CMK (cell line): ENCODE measurements at regions not wholly inside any gene's neighbourhood (a gene's known extent, or its start where the extent isn't known, plus 50 kb on each side); places are given as distances from the start of the nearest gene placed in this dataset.

Source experiments
- DNase-seq: peaks from one replicate; pipeline ENCODE4 v3.0.0-alpha.2; 2010; ENCODE audit warnings: low read depth

GRCh38 chr7:49376817-49377375 is 396.5 kb upstream of the VWC2 start:
- DNase-seq: no peak

- DNase-seq: no peak
These were observed 386.6 kb upstream of the VWC2 start for GRCh38 chr7:49386792-49387191.

GRCh38 chr7:49389871-49390479 is 383.5 kb upstream of the VWC2 start:
- DNase-seq: no peak

GRCh38 chr7:49396229-49396628 is 377.2 kb upstream of the VWC2 start:
- DNase-seq: no peak

- DNase-seq: no peak
These were observed 375.7 kb upstream of the VWC2 start for GRCh38 chr7:49397750-49398149.

GRCh38 chr7:49398236-49398635 is 375.2 kb upstream of the VWC2 start:
- DNase-seq: no peak

- DNase-seq: no peak
These were observed 374.7 kb upstream of the VWC2 start for GRCh38 chr7:49398746-49399145.

- no peak for DNase-seq
These were observed 372.4 kb upstream of the VWC2 start for GRCh38 chr7:49400891-49401550.

- DNase-seq: no peak
These were observed 369.6 kb upstream of the VWC2 start for GRCh38 chr7:49403844-49404243.

- no peak for DNase-seq
These were observed 366.2 kb upstream of the VWC2 start for GRCh38 chr7:49407205-49407604.

- DNase-seq: no peak
These were observed 356.4 kb upstream of the VWC2 start for GRCh38 chr7:49417034-49417433.

- DNase-seq: no peak
These were observed 354.5 kb upstream of the VWC2 start for GRCh38 chr7:49418963-49419362.

- DNase-seq: no peak
These were observed 350.9 kb upstream of the VWC2 start for GRCh38 chr7:49422564-49422963.

- no peak for DNase-seq
These were observed 349.3 kb upstream of the VWC2 start for GRCh38 chr7:49424109-49424508.

- no peak for DNase-seq
These were observed 348.1 kb upstream of the VWC2 start for GRCh38 chr7:49425277-49425818.

GRCh38 chr7:49432254-49432653 is 341.2 kb upstream of the VWC2 start:
- DNase-seq: no peak

- DNase-seq: no peak
These were observed 339.6 kb upstream of the VWC2 start for GRCh38 chr7:49433794-49434193.

- DNase-seq: no peak
These were observed 338.6 kb upstream of the VWC2 start for GRCh38 chr7:49434846-49435245.

- no peak for DNase-seq
These were observed 335.2 kb upstream of the VWC2 start for GRCh38 chr7:49438281-49438680.

- DNase-seq: no peak
These were observed 329.9 kb upstream of the VWC2 start for GRCh38 chr7:49443515-49443914.

GRCh38 chr7:49453486-49453885 is 320.0 kb upstream of the VWC2 start:
- no peak for DNase-seq

GRCh38 chr7:49479441-49479840 is 294.0 kb upstream of the VWC2 start:
- DNase-seq: no peak

GRCh38 chr7:49479936-49480544 is 293.4 kb upstream of the VWC2 start:
- no peak for DNase-seq
